H9 (cell line): ENCODE measurements at regions not wholly inside any gene's neighbourhood (a gene's known extent, or its start where the extent isn't known, plus 50 kb on each side); places are given as distances from the start of the nearest gene placed in this dataset.
"Not testable (repeated sequence)": the region's sequence is repeated elsewhere in the genome, so short reads cannot be mapped to it uniquely, and the experiment has no call there.

Experiments
- DNase-seq: peaks from one replicate; pipeline ENCODE4 v3.0.0-alpha.2; 2017
- H2AFZ ChIP-seq: one replicate; pipeline ENCODE4 v1.6.1; 2013; ENCODE audit warnings: mild to moderate bottlenecking, low read length, control low read depth, moderate library complexity
- H2AK5ac ChIP-seq: 2 replicates; pipeline ENCODE4 v1.6.1; 2013; ENCODE audit warnings: low read length, control low read depth, mixed read lengths; ENCODE audit not compliant: insufficient read length
- H2BK120ac ChIP-seq: one replicate; pipeline ENCODE4 v1.6.1; 2013; ENCODE audit warnings: low read depth, mild to moderate bottlenecking, low read length, control low read depth, inconsistent platforms; ENCODE audit not compliant: poor library complexity, severe bottlenecking
- H2BK12ac ChIP-seq: 2 replicates; pipeline ENCODE4 v1.6.1; 2013; ENCODE audit warnings: low read length, control low read depth, mixed read lengths, low read depth; ENCODE audit not compliant: insufficient read length
- H2BK15ac ChIP-seq: 2 replicates; pipeline ENCODE4 v1.6.1; 2013; ENCODE audit warnings: low read depth, low read length, control low read depth
- H2BK20ac ChIP-seq: one replicate; pipeline ENCODE4 v1.6.1; 2013; ENCODE audit warnings: low read depth, mild to moderate bottlenecking, low read length, control low read depth, inconsistent platforms; ENCODE audit not compliant: poor library complexity, severe bottlenecking
- H2BK5ac ChIP-seq: 2 replicates; pipeline ENCODE4 v1.6.1; 2013; ENCODE audit warnings: low read length, control low read depth, mixed read lengths; ENCODE audit not compliant: insufficient read length
- H3K14ac ChIP-seq: 2 replicates; pipeline ENCODE4 v1.6.1; 2013; ENCODE audit warnings: low read length, control low read depth; ENCODE audit not compliant: insufficient read depth
- H3K18ac ChIP-seq: 2 replicates; pipeline ENCODE4 v1.6.1; 2013; ENCODE audit warnings: low read depth, mild to moderate bottlenecking, mixed read lengths, low read length, control low read depth; ENCODE audit not compliant: insufficient read length
- H3K23ac ChIP-seq: 2 replicates; pipeline ENCODE4 v1.6.1; 2013; ENCODE audit warnings: low read length, control low read depth, mixed read lengths, low read depth; ENCODE audit not compliant: insufficient read length
- H3K23me2 ChIP-seq: 2 replicates; pipeline ENCODE4 v1.6.1; 2013; ENCODE audit warnings: low read depth, mild to moderate bottlenecking, mixed read lengths, low read length, control low read depth; ENCODE audit not compliant: insufficient read length, poor library complexity, severe bottlenecking
- H3K27ac ChIP-seq: 2 replicates; pipeline ENCODE4 v1.5.1; 2013; ENCODE audit warnings: low read length, control low read depth, mixed read lengths, low read depth; ENCODE audit not compliant: insufficient read length
- H3K27me3 ChIP-seq: 2 replicates; pipeline ENCODE4 v1.6.1; 2013; ENCODE audit warnings: low read length, control low read depth, inconsistent platforms; ENCODE audit not compliant: insufficient read depth
- H3K4ac ChIP-seq: 2 replicates; pipeline ENCODE4 v1.6.1; 2013; ENCODE audit warnings: low read depth, mild to moderate bottlenecking, control low read depth, inconsistent platforms, low read length, moderate library complexity
- H3K4me1 ChIP-seq: 2 replicates; pipeline ENCODE4 v1.6.1; 2013; ENCODE audit warnings: low read length, control low read depth, inconsistent platforms; ENCODE audit not compliant: insufficient read depth
- H3K4me2 ChIP-seq: 2 replicates; pipeline ENCODE4 v1.6.1; 2013; ENCODE audit warnings: low read length, control low read depth, mixed read lengths; ENCODE audit not compliant: insufficient read length, insufficient read depth
- H3K56ac ChIP-seq: 2 replicates; pipeline ENCODE4 v1.6.1; 2013; ENCODE audit warnings: low read depth, mild to moderate bottlenecking, mixed read lengths, low read length, control low read depth; ENCODE audit not compliant: insufficient read length
- H3K79me1 ChIP-seq: 2 replicates; pipeline ENCODE4 v1.6.1; 2013; ENCODE audit warnings: low read depth, mild to moderate bottlenecking, moderate library complexity, low read length, control low read depth, inconsistent platforms; ENCODE audit not compliant: insufficient read depth, poor library complexity, severe bottlenecking
- H3K79me2 ChIP-seq: 2 replicates; pipeline ENCODE4 v1.6.1; 2013; ENCODE audit warnings: low read length, control low read depth, inconsistent platforms; ENCODE audit not compliant: insufficient read depth
- H3K9ac ChIP-seq: 2 replicates; pipeline ENCODE4 v1.6.1; 2013; ENCODE audit warnings: low read length, control low read depth, mixed read lengths; ENCODE audit not compliant: insufficient read length; ENCODE audit errors: extremely low read depth
- H3K9me3 ChIP-seq: one replicate; pipeline ENCODE4 v1.6.1; 2013; ENCODE audit warnings: low read depth, low read length, inconsistent platforms; ENCODE audit not compliant: control insufficient read depth
- H3T11ph ChIP-seq: one replicate; pipeline ENCODE4 v1.6.1; 2013; ENCODE audit warnings: mild to moderate bottlenecking, low read length, control low read depth, inconsistent platforms
- H4K20me1 ChIP-seq: one replicate; pipeline ENCODE4 v1.6.1; 2013; ENCODE audit not compliant: control insufficient read depth, insufficient read length, insufficient read depth
- H4K5ac ChIP-seq: 2 replicates; pipeline ENCODE4 v1.6.1; 2013; ENCODE audit warnings: low read depth, mild to moderate bottlenecking, mixed read lengths, low read length, control low read depth; ENCODE audit not compliant: insufficient read length
- H4K8ac ChIP-seq: replicated peaks from 2 replicates; pipeline ENCODE4 v1.6.1; 2013; ENCODE audit warnings: low read length, control low read depth, mixed read lengths, low read depth; ENCODE audit not compliant: insufficient read length
- H4K91ac ChIP-seq: 2 replicates; pipeline ENCODE4 v1.6.1; 2013; ENCODE audit warnings: low read depth, mild to moderate bottlenecking, moderate library complexity, mixed read lengths, low read length, control low read depth; ENCODE audit not compliant: insufficient read length
- H3K27ac Mint-ChIP-seq, 3 experiments: 2 replicates in 2 of 3; 3 replicates in 1 of 3; pipeline ENCODE4 v1.8.0; 2020 to 2021; ENCODE audit warnings: mixed read lengths in 3 of 3, mild to moderate bottlenecking in 1 of 3, moderate library complexity in 1 of 3
- H3K27me3 Mint-ChIP-seq: 2 replicates; pipeline ENCODE4 v1.8.0; 2021; ENCODE audit warnings: low read depth, mild to moderate bottlenecking, moderate library complexity, mixed read lengths
- H3K36me3 Mint-ChIP-seq, 3 experiments: 2 replicates in 2 of 3; 3 replicates in 1 of 3; pipeline ENCODE4 v1.8.0; 2020 to 2021; ENCODE audit warnings: low read depth in 3 of 3, mixed read lengths in 3 of 3; ENCODE audit not compliant: insufficient read depth in 1 of 3
- H3K4me1 Mint-ChIP-seq, 2 experiments: 2 replicates each; pipeline ENCODE4 v1.8.0; 2020; ENCODE audit warnings: mixed read lengths in 2 of 2
- H3K4me3 Mint-ChIP-seq, 2 experiments: 2 replicates in 1 of 2; 3 replicates in 1 of 2; pipeline ENCODE4 v1.8.0; 2020 to 2021; ENCODE audit warnings: mild to moderate bottlenecking in 2 of 2, mixed read lengths in 2 of 2, moderate library complexity in 1 of 2
- H3K9me3 Mint-ChIP-seq, 2 experiments: 2 replicates in 1 of 2; 3 replicates in 1 of 2; pipeline ENCODE4 v1.8.0; 2020; ENCODE audit warnings: mild to moderate bottlenecking in 2 of 2, mixed read lengths in 2 of 2, moderate library complexity in 1 of 2
- WGBS: extraction: QIAGEN DNeasy Blood & Tissue Kit; methylation state at CpG from one replicate; pipeline ENCODE4 v1.1.7; 2013; ENCODE audit warnings: missing lambda C conversion rate, low lambda C conversion rate, mixed read lengths; ENCODE audit not compliant: insufficient read length; ENCODE audit errors: extremely low coverage; 5-methylcytosine and 5-hydroxymethylcytosine counted together
- TF ChIP-seq, protein P1 (sequence below): fragments of 200-600 bp; sonication (generic); conservative IDR thresholded peaks from 3 replicates; pipeline ENCODE4 v1.8.0; 2021; ENCODE audit warnings: antibody characterized with exemption, mild to moderate bottlenecking

DNA sequence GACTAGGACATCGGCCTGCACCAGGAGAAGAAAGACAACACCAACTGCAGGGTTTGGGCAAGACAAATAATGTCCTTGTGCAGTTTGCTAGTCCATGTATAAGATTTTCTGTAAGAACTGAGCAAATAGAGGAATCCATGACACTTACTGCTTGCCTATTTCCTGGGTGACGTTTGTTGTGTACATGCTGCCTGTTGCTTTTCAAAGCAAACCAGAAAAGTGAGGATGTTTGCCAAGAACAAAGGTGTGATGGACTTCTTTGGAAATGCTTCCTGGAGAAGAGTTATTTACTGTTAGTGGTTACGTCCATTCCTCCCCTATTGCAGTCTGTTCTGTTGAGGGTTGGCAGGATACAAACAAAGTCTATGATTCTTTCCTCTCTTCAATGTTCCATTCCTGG is 126.5 kb downstream of the CASP12 start:
- no peaks in the 10 kb centered on the region for H4K20me1 ChIP-seq
- H3K9ac ChIP-seq: no peak overlapping the region
- no peak overlapping the region for H3K4me3 Mint-ChIP-seq
- H2AK5ac ChIP-seq: no peak overlapping the region
- H3K27ac Mint-ChIP-seq: no peak overlapping the region
- no peak for DNase-seq
- no peak overlapping the region for H2BK120ac ChIP-seq
- WGBS: no CpG with 5 or more reads among the region's 3 CpGs
- H2BK5ac ChIP-seq: no peak overlapping the region
- H2BK15ac ChIP-seq: no peak overlapping the region
- H3K36me3 Mint-ChIP-seq: peaks cover 0 to 31% (median 17%) of the 10 kb centered on the region in 3 experiments; a peak in 6 of 7 replicates
- no peaks in the 10 kb centered on the region for H3K9me3 ChIP-seq
- H4K91ac ChIP-seq: no peak overlapping the region
- H2AFZ ChIP-seq: no peak overlapping the region
- H3K56ac ChIP-seq: no peak overlapping the region
- H3K27ac ChIP-seq: no peak overlapping the region
- H4K5ac ChIP-seq: no peak overlapping the region
- no peaks in the 10 kb centered on the region for H3K79me1 ChIP-seq
- H3K23ac ChIP-seq: no peak overlapping the region
- peaks cover 3 to 13% of the 10 kb centered on the region in 2 experiments; a peak in 2 of 4 replicates for H3K4me1 Mint-ChIP-seq
- no peak overlapping the region for H3K14ac ChIP-seq
- no peak overlapping the region for H3K4ac ChIP-seq
- H2BK12ac ChIP-seq: no peak overlapping the region
- H3K4me2 ChIP-seq: no peak overlapping the region
- TF ChIP-seq, protein P1, sequence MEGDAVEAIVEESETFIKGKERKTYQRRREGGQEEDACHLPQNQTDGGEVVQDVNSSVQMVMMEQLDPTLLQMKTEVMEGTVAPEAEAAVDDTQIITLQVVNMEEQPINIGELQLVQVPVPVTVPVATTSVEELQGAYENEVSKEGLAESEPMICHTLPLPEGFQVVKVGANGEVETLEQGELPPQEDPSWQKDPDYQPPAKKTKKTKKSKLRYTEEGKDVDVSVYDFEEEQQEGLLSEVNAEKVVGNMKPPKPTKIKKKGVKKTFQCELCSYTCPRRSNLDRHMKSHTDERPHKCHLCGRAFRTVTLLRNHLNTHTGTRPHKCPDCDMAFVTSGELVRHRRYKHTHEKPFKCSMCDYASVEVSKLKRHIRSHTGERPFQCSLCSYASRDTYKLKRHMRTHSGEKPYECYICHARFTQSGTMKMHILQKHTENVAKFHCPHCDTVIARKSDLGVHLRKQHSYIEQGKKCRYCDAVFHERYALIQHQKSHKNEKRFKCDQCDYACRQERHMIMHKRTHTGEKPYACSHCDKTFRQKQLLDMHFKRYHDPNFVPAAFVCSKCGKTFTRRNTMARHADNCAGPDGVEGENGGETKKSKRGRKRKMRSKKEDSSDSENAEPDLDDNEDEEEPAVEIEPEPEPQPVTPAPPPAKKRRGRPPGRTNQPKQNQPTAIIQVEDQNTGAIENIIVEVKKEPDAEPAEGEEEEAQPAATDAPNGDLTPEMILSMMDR: no peak
- no peaks in the 10 kb centered on the region for H3K27me3 ChIP-seq
- peaks cover 3% of the 10 kb centered on the region; the same call in 1 of the 2 replicates for H3K4me1 ChIP-seq
- H3K9me3 Mint-ChIP-seq: peaks cover 8 to 13% of the 10 kb centered on the region in 2 experiments; a peak in 4 of 5 replicates
- no peaks in the 10 kb centered on the region for H3K27me3 Mint-ChIP-seq
- H3K18ac ChIP-seq: no peak overlapping the region
- no peak overlapping the region for H2BK20ac ChIP-seq
- H3K79me2 ChIP-seq: no peaks in the 10 kb centered on the region
- no peak overlapping the region for H3T11ph ChIP-seq
- H4K8ac ChIP-seq: no peak overlapping the region
- no peaks in the 10 kb centered on the region for H3K23me2 ChIP-seq

DNA sequence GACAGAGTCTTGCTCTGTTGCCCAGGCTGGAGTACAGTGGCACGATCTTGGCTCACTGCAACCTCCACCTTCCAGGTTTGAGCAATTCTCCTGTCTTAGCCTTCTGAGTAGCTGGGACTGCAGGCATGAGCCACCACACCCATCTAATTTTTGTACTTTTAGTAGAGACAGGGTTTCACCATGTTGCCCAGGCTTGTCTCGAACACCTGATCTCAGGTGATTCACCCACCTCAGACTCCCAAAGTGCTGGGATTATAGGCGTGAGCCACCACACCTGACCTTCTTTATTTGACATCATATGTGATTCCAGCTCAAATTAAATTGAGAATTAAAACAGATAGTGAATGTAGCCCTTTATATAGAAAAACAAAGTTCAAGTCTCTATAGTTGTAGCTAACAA is 127.2 kb downstream of the CASP12 start:
- H2BK5ac ChIP-seq, H2BK15ac ChIP-seq, H3K27me3 Mint-ChIP-seq, H2BK120ac ChIP-seq, H3K9me3 ChIP-seq, H3K14ac ChIP-seq, H3K27ac ChIP-seq, H2BK20ac ChIP-seq, H2AFZ ChIP-seq, H3K18ac ChIP-seq, H3K23ac ChIP-seq, H3K4me3 Mint-ChIP-seq, H3T11ph ChIP-seq, H3K56ac ChIP-seq, H4K8ac ChIP-seq, H3K79me2 ChIP-seq, H2BK12ac ChIP-seq, H3K27ac Mint-ChIP-seq, H3K79me1 ChIP-seq, H3K4ac ChIP-seq, DNase-seq, H2AK5ac ChIP-seq, H3K27me3 ChIP-seq, H4K91ac ChIP-seq, H4K5ac ChIP-seq, H3K4me1 ChIP-seq, H3K4me2 ChIP-seq, H3K9ac ChIP-seq, H4K20me1 ChIP-seq, H3K23me2 ChIP-seq: not testable (repeated sequence)
- Mint-ChIP-seq H3K36me3 (peaks cover 0 to 30% (median 14%) of the 10 kb centered on the region in 3 experiments; a peak in 5 of 7 replicates), H3K9me3 (peaks cover 8 to 12% of the 10 kb centered on the region in 2 experiments; a peak in 4 of 5 replicates), H3K4me1 (peaks cover 3 to 13% of the 10 kb centered on the region in 2 experiments; a peak in 2 of 4 replicates)
- WGBS: no CpG with 5 or more reads among the region's 3 CpGs
